ENCODE measurements at regions not wholly inside any gene's neighbourhood (a gene's known extent, or its start where the extent isn't known, plus 50 kb on each side); places are given as distances from the start of the nearest gene placed in this dataset.
"Not testable (repeated sequence)": the region's sequence is repeated elsewhere in the genome, so short reads cannot be mapped to it uniquely, and the experiment has no call there.

DNA sequence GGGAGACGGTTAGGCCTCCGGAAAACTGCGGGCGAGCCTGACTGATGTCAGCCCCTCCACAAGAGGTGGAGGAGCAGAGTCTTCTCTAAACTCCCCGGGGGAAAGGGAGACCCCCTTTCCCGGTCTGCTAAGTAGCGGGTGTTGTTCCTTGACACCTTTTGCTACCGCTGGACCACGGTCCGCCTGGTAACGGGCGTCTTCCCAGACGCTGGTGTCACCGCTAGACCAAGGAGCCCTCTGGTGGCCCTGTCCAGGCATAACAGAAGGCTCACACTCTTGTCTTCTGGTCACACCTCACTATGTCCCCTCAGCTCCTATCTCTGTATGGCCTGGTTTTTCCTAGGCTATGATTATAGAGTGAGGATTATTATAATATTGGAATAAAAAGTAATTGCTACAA is 513.4 kb downstream of the AMY1C start:
- TF ChIP-seq, protein P1, sequence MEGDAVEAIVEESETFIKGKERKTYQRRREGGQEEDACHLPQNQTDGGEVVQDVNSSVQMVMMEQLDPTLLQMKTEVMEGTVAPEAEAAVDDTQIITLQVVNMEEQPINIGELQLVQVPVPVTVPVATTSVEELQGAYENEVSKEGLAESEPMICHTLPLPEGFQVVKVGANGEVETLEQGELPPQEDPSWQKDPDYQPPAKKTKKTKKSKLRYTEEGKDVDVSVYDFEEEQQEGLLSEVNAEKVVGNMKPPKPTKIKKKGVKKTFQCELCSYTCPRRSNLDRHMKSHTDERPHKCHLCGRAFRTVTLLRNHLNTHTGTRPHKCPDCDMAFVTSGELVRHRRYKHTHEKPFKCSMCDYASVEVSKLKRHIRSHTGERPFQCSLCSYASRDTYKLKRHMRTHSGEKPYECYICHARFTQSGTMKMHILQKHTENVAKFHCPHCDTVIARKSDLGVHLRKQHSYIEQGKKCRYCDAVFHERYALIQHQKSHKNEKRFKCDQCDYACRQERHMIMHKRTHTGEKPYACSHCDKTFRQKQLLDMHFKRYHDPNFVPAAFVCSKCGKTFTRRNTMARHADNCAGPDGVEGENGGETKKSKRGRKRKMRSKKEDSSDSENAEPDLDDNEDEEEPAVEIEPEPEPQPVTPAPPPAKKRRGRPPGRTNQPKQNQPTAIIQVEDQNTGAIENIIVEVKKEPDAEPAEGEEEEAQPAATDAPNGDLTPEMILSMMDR (IDR thresholded peaks at IDR 0.05; ENCODE audit: borderline replicate concordance, extremely low read depth, low read length, poor library complexity, severe bottlenecking), result not testable (repeated sequence)
- TF ChIP-seq EZH2 (IDR thresholded peaks at IDR 0.05; ENCODE audit: borderline replicate concordance, low read depth, low read length, severe bottlenecking), result not testable (repeated sequence)
